ENCODE measurements at regions not wholly inside any gene's neighbourhood (a gene's known extent, or its start where the extent isn't known, plus 50 kb on each side); places are given as distances from the start of the nearest gene placed in this dataset.

DNA sequence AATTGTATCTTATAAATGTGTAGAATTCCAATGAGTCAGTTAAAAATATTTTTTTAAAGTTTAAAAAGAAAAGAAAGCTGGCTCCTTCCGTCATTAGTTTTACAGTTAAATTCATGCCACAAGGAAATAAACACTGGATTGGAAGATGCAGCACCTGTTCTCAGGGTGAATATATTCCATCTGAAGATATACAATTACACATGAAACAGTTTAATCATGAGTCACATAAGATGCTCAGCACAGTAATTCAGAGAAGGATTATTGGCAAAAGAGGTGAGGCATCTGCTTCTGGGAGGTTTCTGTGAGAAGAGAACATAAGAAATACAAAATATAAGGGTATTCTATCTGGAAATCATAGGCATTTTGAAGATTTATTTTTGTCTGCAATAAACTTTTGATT lies 376.5 kb upstream of the SORCS1 start:
- Histone ChIP-seq H3K36me3 (ENCODE audit: control insufficient read depth, insufficient read depth, low read length) (no peaks in the 10 kb centered on the region), H3K4me3 (ENCODE audit: low read depth in 2 of 2, low read length in 2 of 2) (no peak overlapping the region), H3K4me1 (ENCODE audit: control insufficient read depth, insufficient read depth, low read length) (no peaks in the 10 kb centered on the region), H3K9me3 (ENCODE audit: control insufficient read depth, insufficient read depth, low read depth, low read length) (0 out of 2 replicates have a peak, but pooled peaks cover 4% of the 10 kb centered on the region), H3K27ac (ENCODE audit: low read length) (no peak overlapping the region), H3K27me3 (ENCODE audit: control insufficient read depth, insufficient read depth, low read length) (no peaks in the 10 kb centered on the region)
- POLR2A ChIA-PET, result no interaction called here
- DNase-seq (ENCODE audit: low read depth, low spot score), result no peak
- BruUV-seq (replicated peaks), result no TSS peak
- intact Hi-C loops (cut with micrococcal nuclease; ENCODE audit: unreplicated experiment), result no loop called here
- in situ Hi-C loops (cut with HindIII; ENCODE audit: low pct_unique_long_range_greater_than_20kb, low sequenced_read_pairs), result no loop called here
- no peak for TF ChIP-seq POLR2AphosphoS5 (IDR thresholded peaks at IDR 0.05; ENCODE audit: low read depth, low read length)
- TF ChIP-seq, protein P1, sequence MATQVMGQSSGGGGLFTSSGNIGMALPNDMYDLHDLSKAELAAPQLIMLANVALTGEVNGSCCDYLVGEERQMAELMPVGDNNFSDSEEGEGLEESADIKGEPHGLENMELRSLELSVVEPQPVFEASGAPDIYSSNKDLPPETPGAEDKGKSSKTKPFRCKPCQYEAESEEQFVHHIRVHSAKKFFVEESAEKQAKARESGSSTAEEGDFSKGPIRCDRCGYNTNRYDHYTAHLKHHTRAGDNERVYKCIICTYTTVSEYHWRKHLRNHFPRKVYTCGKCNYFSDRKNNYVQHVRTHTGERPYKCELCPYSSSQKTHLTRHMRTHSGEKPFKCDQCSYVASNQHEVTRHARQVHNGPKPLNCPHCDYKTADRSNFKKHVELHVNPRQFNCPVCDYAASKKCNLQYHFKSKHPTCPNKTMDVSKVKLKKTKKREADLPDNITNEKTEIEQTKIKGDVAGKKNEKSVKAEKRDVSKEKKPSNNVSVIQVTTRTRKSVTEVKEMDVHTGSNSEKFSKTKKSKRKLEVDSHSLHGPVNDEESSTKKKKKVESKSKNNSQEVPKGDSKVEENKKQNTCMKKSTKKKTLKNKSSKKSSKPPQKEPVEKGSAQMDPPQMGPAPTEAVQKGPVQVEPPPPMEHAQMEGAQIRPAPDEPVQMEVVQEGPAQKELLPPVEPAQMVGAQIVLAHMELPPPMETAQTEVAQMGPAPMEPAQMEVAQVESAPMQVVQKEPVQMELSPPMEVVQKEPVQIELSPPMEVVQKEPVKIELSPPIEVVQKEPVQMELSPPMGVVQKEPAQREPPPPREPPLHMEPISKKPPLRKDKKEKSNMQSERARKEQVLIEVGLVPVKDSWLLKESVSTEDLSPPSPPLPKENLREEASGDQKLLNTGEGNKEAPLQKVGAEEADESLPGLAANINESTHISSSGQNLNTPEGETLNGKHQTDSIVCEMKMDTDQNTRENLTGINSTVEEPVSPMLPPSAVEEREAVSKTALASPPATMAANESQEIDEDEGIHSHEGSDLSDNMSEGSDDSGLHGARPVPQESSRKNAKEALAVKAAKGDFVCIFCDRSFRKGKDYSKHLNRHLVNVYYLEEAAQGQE (IDR thresholded peaks at IDR 0.05; ENCODE audit: insufficient read depth in 1 of 2, low read depth in 2 of 2, low read length in 1 of 2), result no peak
- no peak for TF ChIP-seq CTCF (IDR thresholded peaks at IDR 0.05)
- no peak for TF ChIP-seq SIN3A (IDR thresholded peaks at IDR 0.05; ENCODE audit: borderline replicate concordance, insufficient read depth, low read depth, low read length)
- no peak for TF ChIP-seq TCF7L2 (IDR thresholded peaks at IDR 0.05; ENCODE audit: low read depth, low read length)
- no peak for ATAC-seq
- CTCF ChIA-PET, result no interaction called here

DNA sequence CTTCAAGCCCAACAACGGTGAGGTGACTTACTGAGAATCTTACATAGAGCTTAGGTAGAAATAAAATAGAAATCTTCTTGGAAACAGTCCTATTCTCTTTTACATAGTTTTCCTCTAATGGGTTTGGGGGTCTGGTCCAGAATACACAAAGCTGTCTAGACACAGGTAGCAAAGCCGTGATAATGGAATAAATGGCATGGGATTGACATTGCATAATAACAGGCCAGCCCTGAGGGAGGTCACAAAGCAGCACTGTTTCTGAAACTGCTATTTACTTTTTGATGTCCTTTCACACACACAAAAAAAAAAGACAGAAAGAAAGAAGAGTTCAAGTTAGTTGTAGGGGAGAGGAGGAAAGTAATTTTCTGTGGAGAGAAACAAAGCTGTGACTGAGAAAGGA lies 364.8 kb upstream of the SORCS1 start:
- no peak overlapping the region for H3K4me3 ChIP-seq (ENCODE audit: low read depth in 2 of 2, low read length in 2 of 2)
- no peaks in the 10 kb centered on the region for H3K4me1 ChIP-seq (ENCODE audit: control insufficient read depth, insufficient read depth, low read length)
- TF ChIP-seq SIN3A (IDR thresholded peaks at IDR 0.05; ENCODE audit: borderline replicate concordance, insufficient read depth, low read depth, low read length) (no peak), TCF7L2 (IDR thresholded peaks at IDR 0.05; ENCODE audit: low read depth, low read length) (no peak), POLR2AphosphoS5 (IDR thresholded peaks at IDR 0.05; ENCODE audit: low read depth, low read length) (no peak)
- no peaks in the 10 kb centered on the region for H3K36me3 ChIP-seq (ENCODE audit: control insufficient read depth, insufficient read depth, low read length)
- H3K9me3 ChIP-seq (ENCODE audit: control insufficient read depth, insufficient read depth, low read depth, low read length), result no peaks in the 10 kb centered on the region
- no peaks in the 10 kb centered on the region for H3K27me3 ChIP-seq (ENCODE audit: control insufficient read depth, insufficient read depth, low read length)
- DNase-seq (ENCODE audit: low read depth, low spot score) (no peak), ATAC-seq (no peak)
- ChIA-PET CTCF (no interaction called here), POLR2A (no interaction called here)
- in situ Hi-C loops (cut with HindIII; ENCODE audit: low pct_unique_long_range_greater_than_20kb, low sequenced_read_pairs), result no loop called here
- H3K27ac ChIP-seq (ENCODE audit: low read length), result no peak overlapping the region
- no TSS peak for BruUV-seq (replicated peaks)
- intact Hi-C loops (cut with micrococcal nuclease; ENCODE audit: unreplicated experiment), result no loop called here

DNA sequence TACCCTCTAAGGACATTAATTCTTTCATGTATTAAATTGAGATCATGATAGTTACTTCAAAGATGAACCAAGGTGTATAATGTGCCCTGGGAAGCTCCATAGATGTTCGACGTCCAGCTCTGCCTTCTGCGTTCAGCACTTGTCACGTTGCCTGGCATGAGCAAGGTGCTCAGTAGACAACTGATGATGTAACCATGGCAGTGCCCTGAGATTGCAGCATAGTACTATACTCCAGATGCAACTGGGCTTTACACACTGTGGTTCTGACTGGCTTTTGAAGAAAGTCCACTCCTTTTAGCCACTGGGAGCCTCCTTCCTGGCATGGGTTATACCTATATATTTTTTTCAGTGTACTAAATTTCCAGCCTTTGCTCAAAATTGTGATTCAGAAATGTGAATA lies 355.8 kb upstream of the SORCS1 start:
- Histone ChIP-seq H3K4me1 (ENCODE audit: control insufficient read depth, insufficient read depth, low read length) (no peaks in the 10 kb centered on the region), H3K27ac (ENCODE audit: low read length) (no peak overlapping the region), H3K4me3 (ENCODE audit: low read depth in 2 of 2, low read length in 2 of 2) (no peak overlapping the region), H3K36me3 (ENCODE audit: control insufficient read depth, insufficient read depth, low read length) (no peaks in the 10 kb centered on the region), H3K27me3 (ENCODE audit: control insufficient read depth, insufficient read depth, low read length) (no peaks in the 10 kb centered on the region), H3K9me3 (ENCODE audit: control insufficient read depth, insufficient read depth, low read depth, low read length) (no peaks in the 10 kb centered on the region)
- ATAC-seq (no peak), DNase-seq (ENCODE audit: low read depth, low spot score) (no peak)
- intact Hi-C loops (cut with micrococcal nuclease; ENCODE audit: unreplicated experiment) (no loop called here), in situ Hi-C loops (cut with HindIII; ENCODE audit: low pct_unique_long_range_greater_than_20kb, low sequenced_read_pairs) (no loop called here)
- no TSS peak for BruUV-seq (replicated peaks)
- POLR2A ChIA-PET, result no interaction called here
- TF ChIP-seq POLR2AphosphoS5 (IDR thresholded peaks at IDR 0.05; ENCODE audit: low read depth, low read length), result no peak
- no peak for TF ChIP-seq TCF7L2 (IDR thresholded peaks at IDR 0.05; ENCODE audit: low read depth, low read length)
- no peak for TF ChIP-seq CTCF (IDR thresholded peaks at IDR 0.05)
- TF ChIP-seq SIN3A (IDR thresholded peaks at IDR 0.05; ENCODE audit: borderline replicate concordance, insufficient read depth, low read depth, low read length), result no peak
- CTCF ChIA-PET, result no interaction called here

Measured in Panc1 (cell line).